GM21825 (cell line): ENCODE measurements at regions not wholly inside any gene's neighbourhood (a gene's known extent, or its start where the extent isn't known, plus 50 kb on each side); places are given as distances from the start of the nearest gene placed in this dataset.
"Not testable (repeated sequence)": the region's sequence is repeated elsewhere in the genome, so short reads cannot be mapped to it uniquely, and the experiment has no call there.

Experiments
- ATAC-seq: cut with Tn5 transposase; IDR thresholded peaks from one replicate; pipeline ENCODE4 v1.9.1; 2021; ENCODE audit warnings: mild to moderate bottlenecking, moderate library complexity; ENCODE audit not compliant: unreplicated experiment

- no peak for ATAC-seq
Observed at GRCh38 chr2:175832866-175833265, 169.2 kb downstream of the LNPK start.

DNA sequence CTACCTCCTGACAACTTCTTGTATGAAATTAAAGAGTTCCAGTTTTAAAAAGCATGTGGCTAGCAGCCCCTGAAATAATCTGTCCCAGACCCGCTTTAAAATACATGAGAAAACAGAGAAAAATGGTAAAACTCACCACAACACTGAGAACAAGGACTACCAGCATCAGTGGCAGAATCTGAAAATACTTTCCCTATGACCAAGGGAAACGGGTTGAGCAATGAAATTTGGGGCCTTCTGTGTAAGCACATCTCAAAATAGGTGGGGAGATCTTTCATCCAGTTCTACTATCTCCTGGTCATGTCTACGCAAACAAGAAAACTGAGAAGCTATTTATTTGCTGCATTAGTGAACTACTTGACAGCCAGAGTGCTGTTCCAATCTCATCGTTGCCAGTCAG, 172.3 kb downstream of the LNPK start:
- no peak for ATAC-seq

DNA sequence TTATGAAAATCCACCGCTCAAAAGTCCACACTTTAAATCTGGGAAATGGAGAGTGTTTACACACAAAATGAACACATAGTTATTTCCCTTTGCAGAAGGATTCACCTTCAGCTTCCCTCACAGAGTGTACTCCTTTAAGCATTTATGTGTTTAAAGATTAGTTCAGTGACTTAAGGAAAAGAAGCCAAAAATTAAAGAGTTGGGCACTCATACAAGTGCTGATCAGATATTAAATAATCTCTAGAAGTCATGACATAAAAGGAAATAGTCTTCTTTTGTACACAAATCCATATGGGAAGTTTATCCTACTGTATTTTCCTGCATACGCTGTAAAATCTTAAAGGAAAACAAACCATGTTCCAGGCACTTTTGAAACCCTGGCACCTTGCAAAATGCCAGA, 174.2 kb downstream of the LNPK start:
- ATAC-seq: no peak

- no peak for ATAC-seq
Observed at GRCh38 chr2:175824243-175824642, 177.8 kb downstream of the LNPK start.

DNA sequence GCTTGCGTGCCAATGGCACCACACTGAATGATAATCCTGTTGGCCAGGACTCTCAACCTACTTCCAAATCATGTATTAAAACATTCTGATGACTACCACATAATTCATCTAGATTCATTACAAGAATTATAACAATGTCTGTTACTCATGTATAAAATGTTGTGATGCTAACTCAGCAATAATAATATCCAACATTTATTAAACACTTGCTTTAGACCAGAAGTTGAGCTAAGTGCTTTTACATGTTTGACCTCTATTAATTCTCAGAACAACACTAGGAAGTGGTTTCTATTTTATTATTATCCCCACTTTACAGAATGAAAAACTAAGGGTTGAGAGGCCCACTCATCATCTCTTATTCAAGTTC, 178.4 kb downstream of the LNPK start:
- ATAC-seq: no peak

DNA sequence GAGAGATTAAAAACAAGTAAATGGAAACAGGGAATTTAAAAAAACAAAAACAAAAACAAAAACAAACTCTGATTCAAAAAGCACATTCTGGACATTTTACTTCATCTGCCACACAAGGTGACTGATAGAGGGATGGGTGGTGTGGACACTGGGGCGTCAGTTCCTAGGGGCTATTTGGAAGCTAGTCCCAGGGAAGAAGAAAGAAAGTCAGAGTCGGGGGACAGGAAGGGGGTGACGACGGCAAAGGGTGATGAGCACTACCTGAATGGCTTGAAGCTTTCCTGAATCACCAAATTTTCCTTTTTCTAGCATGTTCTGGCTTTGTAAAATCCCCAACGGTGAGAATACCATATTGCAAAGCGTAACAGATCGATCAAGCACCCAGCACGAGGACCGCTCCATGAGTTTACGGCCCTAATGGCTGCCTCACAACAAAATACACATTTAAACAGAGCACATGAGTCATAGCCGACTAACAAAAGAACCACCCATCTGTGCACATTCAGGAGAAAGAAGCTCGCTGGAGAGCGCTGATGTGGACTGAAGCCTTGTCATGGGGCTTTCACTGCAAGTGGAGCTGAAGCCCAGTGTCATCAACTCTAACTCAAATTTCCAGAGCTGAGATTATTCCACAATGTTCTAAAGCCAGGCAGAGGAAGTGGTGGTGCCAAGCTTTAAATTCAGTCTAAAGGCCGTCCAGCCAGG, 178.9 kb downstream of the LNPK start:
- ATAC-seq: no peak

GRCh38 chr2:175817221-175817620, 184.8 kb downstream of the LNPK start:
- no peak for ATAC-seq

GRCh38 chr2:175815537-175815936, 186.5 kb downstream of the LNPK start:
- ATAC-seq: no peak

- no peak for ATAC-seq
Observed at GRCh38 chr2:175811971-175812370, 190.1 kb downstream of the LNPK start.

DNA sequence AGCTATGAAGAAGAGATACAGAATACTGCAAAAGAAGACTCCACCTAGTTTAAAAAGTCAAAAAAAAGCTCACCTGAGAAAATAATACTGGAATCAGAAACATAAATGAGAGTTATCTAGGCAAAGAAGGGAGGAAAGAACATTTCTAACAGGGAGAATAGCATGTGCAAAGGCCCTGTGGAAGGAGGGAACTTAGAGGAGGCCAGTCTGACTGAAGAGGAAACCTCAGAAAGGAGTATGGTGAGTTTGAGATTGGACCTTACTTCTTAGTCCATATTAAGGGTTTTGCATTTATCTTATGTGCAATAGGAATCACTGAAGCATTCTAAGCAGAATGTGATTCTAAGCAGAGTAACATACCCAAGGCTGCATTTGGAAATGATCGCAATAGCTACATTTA, 193.2 kb downstream of the LNPK start:
- no peak for ATAC-seq

DNA sequence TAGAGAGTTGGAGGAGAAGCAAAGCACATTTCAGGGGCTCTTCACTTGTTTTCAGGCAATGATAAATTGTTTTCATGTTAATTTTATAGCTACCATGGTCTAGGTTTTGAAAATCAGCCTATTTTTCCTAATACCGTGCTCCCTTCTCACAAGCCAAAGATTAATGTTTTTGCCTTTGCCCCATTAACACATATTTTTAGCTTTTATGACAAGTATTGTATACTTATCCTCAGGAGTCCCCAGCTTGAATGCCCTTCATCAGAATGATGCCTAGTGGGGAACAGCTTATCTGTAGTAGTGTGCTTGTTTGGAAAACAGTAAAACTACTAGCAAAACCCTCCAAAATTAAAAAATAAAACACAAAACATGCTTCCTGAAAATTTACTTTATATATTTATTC, 194.0 kb downstream of the LNPK start:
- no peak for ATAC-seq

- ATAC-seq: no peak
Observed at GRCh38 chr2:175807031-175807873, 194.8 kb downstream of the LNPK start.

- no peak for ATAC-seq
Observed at GRCh38 chr2:175806570-175806969, 195.5 kb downstream of the LNPK start.

- ATAC-seq: no peak
Observed at GRCh38 chr2:175806125-175806490, 196.0 kb downstream of the LNPK start.

DNA sequence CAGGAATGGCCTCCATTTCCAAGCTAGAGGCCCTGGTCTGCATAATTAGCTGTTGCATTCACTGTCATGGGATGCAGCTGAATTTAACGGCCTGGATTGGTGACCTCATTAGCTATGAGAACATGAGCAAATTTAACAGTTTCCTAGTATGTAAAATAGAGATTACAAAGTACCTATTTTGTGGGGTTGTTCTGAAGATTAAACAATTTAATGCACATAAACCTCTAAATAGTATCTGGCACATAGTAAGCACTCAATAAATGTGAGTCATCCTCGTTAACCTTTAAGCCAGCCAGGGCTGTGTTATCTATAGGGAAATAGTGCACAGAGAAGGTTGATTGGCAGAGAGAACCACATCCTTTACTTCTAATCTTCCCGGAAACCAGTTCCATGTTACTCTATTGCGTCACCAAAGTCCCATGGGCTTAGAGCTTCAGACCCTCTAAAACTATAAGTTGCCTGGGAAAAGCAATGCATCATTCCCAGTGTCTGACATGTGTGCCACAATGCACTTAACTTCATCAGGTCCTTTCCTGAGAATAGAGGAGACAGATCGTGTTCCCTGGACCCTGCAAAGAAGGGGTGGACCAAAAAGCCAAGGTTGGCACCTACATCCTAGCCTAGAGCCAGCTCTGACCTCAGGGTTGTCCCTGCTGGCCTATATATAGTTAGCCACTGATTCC, 196.5 kb downstream of the LNPK start:
- no peak for ATAC-seq

DNA sequence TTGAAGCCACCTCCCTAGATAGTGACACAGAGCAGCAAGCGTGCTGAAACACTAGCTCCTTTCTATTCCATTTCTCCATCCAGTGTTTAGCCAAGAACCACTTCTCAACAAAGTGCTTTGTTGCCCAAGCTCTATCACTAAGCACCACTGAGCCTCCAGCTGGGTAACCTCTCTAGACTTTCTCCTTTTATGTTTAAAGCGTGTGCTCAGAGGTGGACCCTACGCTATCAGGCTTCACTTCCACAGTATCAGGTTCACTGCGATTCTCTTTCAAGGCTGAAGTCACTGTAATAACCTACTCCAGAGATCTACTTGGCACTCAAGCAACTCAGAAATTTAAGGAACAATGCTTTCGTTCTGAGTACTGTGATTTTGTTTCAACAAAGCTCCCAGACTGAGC, 197.9 kb downstream of the LNPK start:
- no peak for ATAC-seq

- not testable (repeated sequence) for ATAC-seq
Observed at GRCh38 chr2:175796422-175796821, 205.6 kb downstream of the LNPK start.

DNA sequence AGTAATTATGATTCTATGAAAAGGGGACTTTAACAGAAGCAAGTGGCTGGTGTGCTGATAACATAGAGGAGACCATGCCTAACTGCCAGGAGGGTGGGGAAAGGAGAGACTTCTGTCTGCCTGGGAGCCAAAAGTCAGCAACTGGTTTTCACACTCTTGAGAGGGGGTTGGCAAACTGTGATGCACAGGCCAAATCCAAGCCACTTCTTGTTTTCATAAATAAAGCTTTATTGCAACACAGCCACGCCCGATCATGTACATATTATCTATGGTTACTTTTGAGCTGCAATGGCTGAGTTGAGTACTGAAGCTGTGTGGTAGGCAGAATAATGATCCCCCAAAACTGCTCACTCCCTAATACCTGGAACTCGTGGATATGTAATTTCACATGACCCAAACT, 208.4 kb downstream of the LNPK start:
- no peak for ATAC-seq

DNA sequence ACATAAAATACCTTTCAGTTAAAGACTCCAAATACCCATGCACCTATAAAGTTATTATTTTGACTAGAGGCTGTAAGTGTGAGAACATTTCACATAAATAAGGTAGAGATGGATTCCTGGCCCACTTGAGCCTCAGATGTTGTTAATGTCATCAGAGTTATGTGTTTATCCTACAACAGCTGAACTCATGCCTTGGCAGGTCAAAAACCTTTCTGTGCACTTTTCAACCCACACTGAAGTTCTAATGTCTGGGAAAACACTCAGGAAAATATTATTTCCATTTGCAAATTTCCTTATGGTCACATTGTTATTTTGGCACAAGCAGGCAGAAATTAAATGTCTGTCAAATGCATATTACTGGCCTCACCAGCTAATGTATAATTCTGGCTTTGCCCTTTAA, 209.2 kb downstream of the LNPK start:
- ATAC-seq: no peak

GRCh38 chr2:175792199-175792598, 209.9 kb downstream of the LNPK start:
- ATAC-seq: no peak

- ATAC-seq: no peak
Observed at GRCh38 chr2:175786471-175787124, 215.5 kb downstream of the LNPK start.
